ENCODE measurements at regions not wholly inside any gene's neighbourhood (a gene's known extent, or its start where the extent isn't known, plus 50 kb on each side); places are given as distances from the start of the nearest gene placed in this dataset.

- H3K27ac ChIP-seq (ENCODE audit: insufficient read depth, low read length), result no peak overlapping the region
- no peaks in the 10 kb centered on the region for H3K36me3 ChIP-seq (ENCODE audit: control insufficient read depth, insufficient read depth, low read length)
- DNase-seq (ENCODE audit: low read depth in 2 of 2), result no peak
These were observed 208.4 kb upstream of the MPDZ start for GRCh38 chr9:13487936-13488335.

GRCh38 chr9:13487498-13487897 is 208.0 kb upstream of the MPDZ start:
- Histone ChIP-seq H3K27me3 (ENCODE audit: control insufficient read depth, insufficient read depth, low read length) (no peaks in the 10 kb centered on the region), H3K4me1 (ENCODE audit: control insufficient read depth, extremely low read depth, insufficient read depth, low read length) (no peaks in the 10 kb centered on the region), H3K9me3 (ENCODE audit: control insufficient read depth, insufficient read depth, low read depth, low read length) (no peaks in the 10 kb centered on the region), H3K27ac (ENCODE audit: insufficient read depth, low read length) (no peak overlapping the region), H3K4me2 (ENCODE audit: extremely low read depth, insufficient read depth, low read length) (no peak overlapping the region), H3K36me3 (ENCODE audit: control insufficient read depth, insufficient read depth, low read length) (no peaks in the 10 kb centered on the region), H2AFZ (ENCODE audit: low read length) (no peak overlapping the region), H3K79me2 (ENCODE audit: control insufficient read depth, insufficient read depth, low read length) (no peaks in the 10 kb centered on the region), H4K20me1 (ENCODE audit: control insufficient read depth, extremely low read depth, insufficient read depth, low read length) (no peaks in the 10 kb centered on the region), H3K4me3 (replicated peaks in 1 of 4; ENCODE audit: control extremely low read depth in 1 of 4, insufficient read depth in 1 of 4, low read depth in 3 of 4, low read length in 4 of 4) (no peak overlapping the region), H3K9ac (ENCODE audit: insufficient read depth, low read length) (no peak overlapping the region)
- no peak for DNase-seq (ENCODE audit: low read depth in 2 of 2)
- TF ChIP-seq CTCF (conservative IDR thresholded peaks at IDR 0.05 in 1 of 2, IDR thresholded peaks at IDR 0.05 in 1 of 2; ENCODE audit: low read depth in 1 of 2, low read length in 2 of 2) (no peak), EZH2 (IDR thresholded peaks at IDR 0.05; ENCODE audit: low read length, missing control alignments) (no peak)

More at GRCh38 chr9:13487936-13488335, 208.4 kb upstream of the MPDZ start:
- Histone ChIP-seq H2AFZ (ENCODE audit: low read length) (no peak overlapping the region), H3K9ac (ENCODE audit: insufficient read depth, low read length) (no peak overlapping the region), H3K4me3 (replicated peaks in 1 of 4; ENCODE audit: control extremely low read depth in 1 of 4, insufficient read depth in 1 of 4, low read depth in 3 of 4, low read length in 4 of 4) (no peak overlapping the region), H3K9me3 (ENCODE audit: control insufficient read depth, insufficient read depth, low read depth, low read length) (no peaks in the 10 kb centered on the region), H3K4me1 (ENCODE audit: control insufficient read depth, extremely low read depth, insufficient read depth, low read length) (no peaks in the 10 kb centered on the region), H4K20me1 (ENCODE audit: control insufficient read depth, extremely low read depth, insufficient read depth, low read length) (no peaks in the 10 kb centered on the region), H3K4me2 (ENCODE audit: extremely low read depth, insufficient read depth, low read length) (no peak overlapping the region), H3K79me2 (ENCODE audit: control insufficient read depth, insufficient read depth, low read length) (no peaks in the 10 kb centered on the region), H3K27me3 (ENCODE audit: control insufficient read depth, insufficient read depth, low read length) (no peaks in the 10 kb centered on the region)
- TF ChIP-seq EZH2 (IDR thresholded peaks at IDR 0.05; ENCODE audit: low read length, missing control alignments), result no peak
- TF ChIP-seq CTCF (conservative IDR thresholded peaks at IDR 0.05 in 1 of 2, IDR thresholded peaks at IDR 0.05 in 1 of 2; ENCODE audit: low read depth in 1 of 2, low read length in 2 of 2), result no peak

GRCh38 chr9:13487071-13487470 is 207.6 kb upstream of the MPDZ start:
- H4K20me1 ChIP-seq (ENCODE audit: control insufficient read depth, extremely low read depth, insufficient read depth, low read length), result no peaks in the 10 kb centered on the region
- H2AFZ ChIP-seq (ENCODE audit: low read length), result no peak overlapping the region
- H3K9ac ChIP-seq (ENCODE audit: insufficient read depth, low read length), result no peak overlapping the region
- TF ChIP-seq CTCF (conservative IDR thresholded peaks at IDR 0.05 in 1 of 2, IDR thresholded peaks at IDR 0.05 in 1 of 2; ENCODE audit: low read depth in 1 of 2, low read length in 2 of 2) (no peak), EZH2 (IDR thresholded peaks at IDR 0.05; ENCODE audit: low read length, missing control alignments) (no peak)
- H3K4me1 ChIP-seq (ENCODE audit: control insufficient read depth, extremely low read depth, insufficient read depth, low read length), result no peaks in the 10 kb centered on the region
- no peak overlapping the region for H3K4me2 ChIP-seq (ENCODE audit: extremely low read depth, insufficient read depth, low read length)
- H3K36me3 ChIP-seq (ENCODE audit: control insufficient read depth, insufficient read depth, low read length), result no peaks in the 10 kb centered on the region
- no peak for DNase-seq (ENCODE audit: low read depth in 2 of 2)
- no peaks in the 10 kb centered on the region for H3K27me3 ChIP-seq (ENCODE audit: control insufficient read depth, insufficient read depth, low read length)
- H3K27ac ChIP-seq (ENCODE audit: insufficient read depth, low read length), result no peak overlapping the region
- no peak overlapping the region for H3K4me3 ChIP-seq (replicated peaks in 1 of 4; ENCODE audit: control extremely low read depth in 1 of 4, insufficient read depth in 1 of 4, low read depth in 3 of 4, low read length in 4 of 4)
- no peaks in the 10 kb centered on the region for H3K79me2 ChIP-seq (ENCODE audit: control insufficient read depth, insufficient read depth, low read length)
- H3K9me3 ChIP-seq (ENCODE audit: control insufficient read depth, insufficient read depth, low read depth, low read length), result no peaks in the 10 kb centered on the region
